Stomach (tissue), 4 donors: ENCODE measurements at regions not wholly inside any gene's neighbourhood (a gene's known extent, or its start where the extent isn't known, plus 50 kb on each side); places are given as distances from the start of the nearest gene placed in this dataset.

Experiments
- CTCF ChIP-seq, 7 experiments: fragments of 450-650 bp in 4 of 7; fragments of 200-600 bp in 3 of 7; sonication (generic) in 3 of 7; IDR thresholded peaks; one replicate each; pipeline ENCODE4 v1.5.1; 2016 to 2019; ENCODE audit warnings: antibody characterized with exemption in 7 of 7, control low read depth in 2 of 7, mild to moderate bottlenecking in 1 of 7
- EP300 ChIP-seq: sonication (generic); formaldehyde crosslinking; IDR thresholded peaks from one replicate; pipeline ENCODE4 v1.6.1; 2017; ENCODE audit warnings: antibody characterized with exemption
- POLR2A ChIP-seq, 4 donors: fragments of 450-650 bp; IDR thresholded peaks; one replicate each; pipeline ENCODE4 v1.6.1; 2016; ENCODE audit warnings: antibody characterized with exemption in 4 of 4, control low read depth in 2 of 4, mild to moderate bottlenecking in 1 of 4, moderate library complexity in 1 of 4
- POLR2AphosphoS5 ChIP-seq, 3 donors: sonication (generic); formaldehyde crosslinking; IDR thresholded peaks; one replicate each; pipeline ENCODE4 v1.6.1; 2016; ENCODE audit warnings: antibody characterized with exemption in 3 of 3

- TF ChIP-seq CTCF (IDR thresholded peaks at IDR 0.05) (no peak), POLR2AphosphoS5 (IDR thresholded peaks at IDR 0.05) (no peak), POLR2A (IDR thresholded peaks at IDR 0.05) (no peak), EP300 (no peak)
Measured at GRCh38 chr9:118303216-118303615, 599.0 kb downstream of the TLR4 start.
